ENCODE measurements at regions not wholly inside any gene's neighbourhood (a gene's known extent, or its start where the extent isn't known, plus 50 kb on each side); places are given as distances from the start of the nearest gene placed in this dataset.

DNA sequence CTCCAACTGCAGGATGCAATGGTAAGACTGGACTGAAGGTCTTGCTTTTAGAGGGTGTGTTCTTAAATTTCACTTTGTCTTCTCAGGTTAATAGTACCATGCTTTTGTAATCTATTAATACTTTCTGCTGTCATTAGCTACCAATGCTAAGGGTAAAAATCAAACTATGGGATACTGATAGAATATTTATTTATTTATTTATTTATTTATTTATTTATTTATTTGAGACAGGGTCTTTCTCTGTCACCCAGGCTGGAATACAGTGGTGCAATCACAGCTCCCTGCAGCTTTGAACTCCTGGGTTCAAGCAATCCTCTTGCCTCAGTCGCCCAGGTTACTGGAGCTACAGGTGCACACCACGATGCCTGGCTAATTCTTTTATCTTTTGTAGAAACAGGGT lies 152.1 kb downstream of the SPP2 start:
- no peaks in the 10 kb centered on the region for H3K36me3 ChIP-seq

DNA sequence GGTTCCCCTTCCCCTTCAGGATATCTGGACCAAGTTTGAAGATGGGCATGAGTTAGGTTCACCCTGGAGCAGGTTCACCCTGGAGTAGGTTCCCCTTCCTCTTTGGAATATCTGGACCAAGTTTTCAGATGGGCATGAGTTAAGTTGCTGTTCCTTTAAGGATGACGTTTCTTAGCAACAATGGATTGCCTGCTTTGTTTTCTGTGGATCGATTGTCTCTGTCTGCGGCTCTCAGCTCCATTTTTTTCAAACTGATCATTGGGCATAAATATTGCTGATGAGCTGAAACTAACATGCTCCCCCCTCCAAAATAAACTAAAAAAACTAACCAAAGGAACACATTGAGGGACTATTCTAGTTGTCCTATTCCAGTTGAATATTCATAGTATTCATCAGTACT lies 149.5 kb downstream of the SPP2 start:
- H3K27me3 ChIP-seq (ENCODE audit: low read depth): peaks cover 35% of the 10 kb centered on the region
- TF ChIP-seq, protein P1, sequence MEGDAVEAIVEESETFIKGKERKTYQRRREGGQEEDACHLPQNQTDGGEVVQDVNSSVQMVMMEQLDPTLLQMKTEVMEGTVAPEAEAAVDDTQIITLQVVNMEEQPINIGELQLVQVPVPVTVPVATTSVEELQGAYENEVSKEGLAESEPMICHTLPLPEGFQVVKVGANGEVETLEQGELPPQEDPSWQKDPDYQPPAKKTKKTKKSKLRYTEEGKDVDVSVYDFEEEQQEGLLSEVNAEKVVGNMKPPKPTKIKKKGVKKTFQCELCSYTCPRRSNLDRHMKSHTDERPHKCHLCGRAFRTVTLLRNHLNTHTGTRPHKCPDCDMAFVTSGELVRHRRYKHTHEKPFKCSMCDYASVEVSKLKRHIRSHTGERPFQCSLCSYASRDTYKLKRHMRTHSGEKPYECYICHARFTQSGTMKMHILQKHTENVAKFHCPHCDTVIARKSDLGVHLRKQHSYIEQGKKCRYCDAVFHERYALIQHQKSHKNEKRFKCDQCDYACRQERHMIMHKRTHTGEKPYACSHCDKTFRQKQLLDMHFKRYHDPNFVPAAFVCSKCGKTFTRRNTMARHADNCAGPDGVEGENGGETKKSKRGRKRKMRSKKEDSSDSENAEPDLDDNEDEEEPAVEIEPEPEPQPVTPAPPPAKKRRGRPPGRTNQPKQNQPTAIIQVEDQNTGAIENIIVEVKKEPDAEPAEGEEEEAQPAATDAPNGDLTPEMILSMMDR (IDR thresholded peaks at IDR 0.05; ENCODE audit: borderline replicate concordance): no peak
- no peaks in the 10 kb centered on the region for H3K36me3 ChIP-seq
- intact Hi-C loops (cut with micrococcal nuclease): no loop called here
- H3K4me3 ChIP-seq: no peak overlapping the region
- H3K27ac ChIP-seq (replicated peaks): no peak overlapping the region
- no peak for DNase-seq
- no peaks in the 10 kb centered on the region for H3K9me3 ChIP-seq (replicated peaks)
- no peaks in the 10 kb centered on the region for H3K4me1 ChIP-seq

More for the DNA sequence above, 152.1 kb downstream of the SPP2 start:
- peaks cover 12% of the 10 kb centered on the region for H3K27me3 ChIP-seq (ENCODE audit: low read depth)
- intact Hi-C loops (cut with micrococcal nuclease): no loop called here
- H3K9me3 ChIP-seq (replicated peaks): peaks cover 16% of the 10 kb centered on the region
- no peak overlapping the region for H3K4me3 ChIP-seq
- no peaks in the 10 kb centered on the region for H3K4me1 ChIP-seq
- DNase-seq: no peak
- TF ChIP-seq, protein P1 (IDR thresholded peaks at IDR 0.05; ENCODE audit: borderline replicate concordance): no peak
- no peak overlapping the region for H3K27ac ChIP-seq (replicated peaks)

DNA sequence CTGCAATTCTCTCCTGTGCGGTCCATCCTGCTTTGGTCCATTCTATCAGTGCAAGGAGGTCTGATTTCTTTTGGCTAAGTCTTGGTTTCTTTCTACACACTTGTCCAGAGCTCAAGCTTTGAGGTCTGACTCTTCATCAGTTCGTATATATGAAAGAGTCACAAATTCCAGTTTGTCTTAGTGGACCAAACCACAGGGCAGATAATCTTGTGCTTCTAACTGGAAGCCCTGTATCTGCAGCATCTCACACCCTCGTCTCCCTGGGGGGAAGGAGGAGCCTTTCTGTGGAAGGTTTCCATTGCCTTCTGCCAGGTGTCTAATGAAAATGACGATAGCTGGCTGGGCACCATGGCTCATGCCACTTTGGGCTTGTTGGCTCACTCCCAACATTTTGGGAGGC lies 148.5 kb downstream of the SPP2 start:
- no peak overlapping the region for H3K27ac ChIP-seq (replicated peaks)
- H3K4me3 ChIP-seq: no peak overlapping the region
- no peaks in the 10 kb centered on the region for H3K36me3 ChIP-seq
- H3K27me3 ChIP-seq (ENCODE audit: low read depth): peaks cover 43% of the 10 kb centered on the region
- no peak for DNase-seq
- H3K9me3 ChIP-seq (replicated peaks): no peaks in the 10 kb centered on the region
- H3K4me1 ChIP-seq: no peaks in the 10 kb centered on the region
- intact Hi-C loops (cut with micrococcal nuclease): no loop called here
- TF ChIP-seq, protein P1 (IDR thresholded peaks at IDR 0.05; ENCODE audit: borderline replicate concordance): no peak

DNA sequence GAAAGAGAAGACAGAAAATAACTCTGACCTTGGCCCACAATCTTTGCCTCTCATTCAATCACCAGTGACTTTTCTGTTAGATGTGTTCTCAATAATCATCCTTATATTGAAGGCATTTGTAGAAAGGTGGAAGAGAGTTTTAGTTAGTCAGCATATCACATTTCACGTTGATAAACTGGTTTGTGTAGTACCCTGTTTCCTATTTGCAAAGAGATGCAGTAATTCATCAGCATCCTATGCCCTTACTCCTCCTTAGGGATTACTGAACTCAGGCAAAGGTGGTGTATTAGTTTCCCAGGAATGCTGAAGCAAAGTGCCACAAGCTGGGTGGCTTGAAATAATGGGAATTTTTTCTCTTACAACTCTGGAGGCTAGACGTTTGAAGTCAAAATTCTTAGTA lies 145.0 kb downstream of the SPP2 start:
- intact Hi-C loops (cut with micrococcal nuclease): no loop called here
- Histone ChIP-seq H3K9me3 (replicated peaks) (no peaks in the 10 kb centered on the region), H3K27ac (replicated peaks) (no peak overlapping the region), H3K4me3 (no peak overlapping the region), H3K36me3 (no peaks in the 10 kb centered on the region), H3K4me1 (no peaks in the 10 kb centered on the region), H3K27me3 (ENCODE audit: low read depth) (peaks cover 59% of the 10 kb centered on the region)
- TF ChIP-seq, protein P1 (IDR thresholded peaks at IDR 0.05; ENCODE audit: borderline replicate concordance): no peak
- no peak for DNase-seq

DNA sequence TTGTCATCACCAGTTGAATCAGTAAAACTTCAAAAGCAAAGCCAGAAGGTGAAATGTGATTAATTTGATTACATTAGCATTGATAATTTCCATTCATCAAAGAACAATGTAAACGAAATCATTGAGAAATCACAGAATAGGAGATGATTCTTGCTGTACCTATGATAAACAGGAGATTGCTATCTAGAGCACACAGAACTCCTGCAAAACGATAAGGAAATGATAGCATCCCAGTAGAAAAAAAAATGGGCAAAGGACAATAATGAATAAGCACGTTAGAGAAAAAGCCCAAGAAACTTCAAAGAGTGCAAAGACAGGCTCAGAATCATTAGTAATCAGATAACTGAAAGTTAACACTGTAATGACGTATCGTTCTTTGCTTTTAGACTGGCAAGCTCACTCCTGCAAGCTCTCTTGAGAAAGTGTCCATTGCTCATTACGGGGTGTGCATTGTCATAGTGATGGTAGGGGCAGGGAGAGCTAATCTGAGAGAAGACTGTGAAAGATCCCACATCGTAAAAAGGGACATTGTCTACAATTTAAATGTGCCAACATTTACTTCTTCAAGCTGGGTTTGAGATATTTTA lies 143.6 kb downstream of the SPP2 start:
- Histone ChIP-seq H3K9me3 (replicated peaks) (no peaks in the 10 kb centered on the region), H3K4me1 (no peaks in the 10 kb centered on the region), H3K27ac (replicated peaks) (no peak overlapping the region), H3K27me3 (ENCODE audit: low read depth) (peaks cover 70% of the 10 kb centered on the region), H3K4me3 (no peak overlapping the region), H3K36me3 (no peaks in the 10 kb centered on the region)
- intact Hi-C loops (cut with micrococcal nuclease): no loop called here
- TF ChIP-seq, protein P1 (IDR thresholded peaks at IDR 0.05; ENCODE audit: borderline replicate concordance): no peak
- no peak for DNase-seq
